ENCODE measurements at regions not wholly inside any gene's neighbourhood (a gene's known extent, or its start where the extent isn't known, plus 50 kb on each side); places are given as distances from the start of the nearest gene placed in this dataset.

DNA sequence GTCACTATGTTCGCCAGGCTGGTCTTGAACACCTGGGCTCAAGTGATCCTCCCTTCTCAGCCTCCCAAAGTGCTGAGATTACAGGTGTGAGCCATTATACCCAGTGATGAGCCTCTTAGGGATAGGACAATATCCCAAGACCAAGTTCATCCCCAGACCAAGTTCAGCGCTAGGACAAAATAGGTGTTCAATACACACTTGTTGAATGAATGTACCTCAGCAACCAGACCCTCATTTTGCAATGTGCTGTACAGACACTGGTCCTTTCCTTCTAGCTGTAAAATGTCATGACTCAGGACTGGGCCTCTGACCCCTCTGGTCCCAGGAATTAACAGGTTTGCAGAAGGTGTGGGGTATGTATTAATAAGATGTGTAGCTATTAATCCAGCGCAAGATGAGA lies 246.0 kb downstream of the TSHZ3 start (continued):
- TF ChIP-seq, protein P1, sequence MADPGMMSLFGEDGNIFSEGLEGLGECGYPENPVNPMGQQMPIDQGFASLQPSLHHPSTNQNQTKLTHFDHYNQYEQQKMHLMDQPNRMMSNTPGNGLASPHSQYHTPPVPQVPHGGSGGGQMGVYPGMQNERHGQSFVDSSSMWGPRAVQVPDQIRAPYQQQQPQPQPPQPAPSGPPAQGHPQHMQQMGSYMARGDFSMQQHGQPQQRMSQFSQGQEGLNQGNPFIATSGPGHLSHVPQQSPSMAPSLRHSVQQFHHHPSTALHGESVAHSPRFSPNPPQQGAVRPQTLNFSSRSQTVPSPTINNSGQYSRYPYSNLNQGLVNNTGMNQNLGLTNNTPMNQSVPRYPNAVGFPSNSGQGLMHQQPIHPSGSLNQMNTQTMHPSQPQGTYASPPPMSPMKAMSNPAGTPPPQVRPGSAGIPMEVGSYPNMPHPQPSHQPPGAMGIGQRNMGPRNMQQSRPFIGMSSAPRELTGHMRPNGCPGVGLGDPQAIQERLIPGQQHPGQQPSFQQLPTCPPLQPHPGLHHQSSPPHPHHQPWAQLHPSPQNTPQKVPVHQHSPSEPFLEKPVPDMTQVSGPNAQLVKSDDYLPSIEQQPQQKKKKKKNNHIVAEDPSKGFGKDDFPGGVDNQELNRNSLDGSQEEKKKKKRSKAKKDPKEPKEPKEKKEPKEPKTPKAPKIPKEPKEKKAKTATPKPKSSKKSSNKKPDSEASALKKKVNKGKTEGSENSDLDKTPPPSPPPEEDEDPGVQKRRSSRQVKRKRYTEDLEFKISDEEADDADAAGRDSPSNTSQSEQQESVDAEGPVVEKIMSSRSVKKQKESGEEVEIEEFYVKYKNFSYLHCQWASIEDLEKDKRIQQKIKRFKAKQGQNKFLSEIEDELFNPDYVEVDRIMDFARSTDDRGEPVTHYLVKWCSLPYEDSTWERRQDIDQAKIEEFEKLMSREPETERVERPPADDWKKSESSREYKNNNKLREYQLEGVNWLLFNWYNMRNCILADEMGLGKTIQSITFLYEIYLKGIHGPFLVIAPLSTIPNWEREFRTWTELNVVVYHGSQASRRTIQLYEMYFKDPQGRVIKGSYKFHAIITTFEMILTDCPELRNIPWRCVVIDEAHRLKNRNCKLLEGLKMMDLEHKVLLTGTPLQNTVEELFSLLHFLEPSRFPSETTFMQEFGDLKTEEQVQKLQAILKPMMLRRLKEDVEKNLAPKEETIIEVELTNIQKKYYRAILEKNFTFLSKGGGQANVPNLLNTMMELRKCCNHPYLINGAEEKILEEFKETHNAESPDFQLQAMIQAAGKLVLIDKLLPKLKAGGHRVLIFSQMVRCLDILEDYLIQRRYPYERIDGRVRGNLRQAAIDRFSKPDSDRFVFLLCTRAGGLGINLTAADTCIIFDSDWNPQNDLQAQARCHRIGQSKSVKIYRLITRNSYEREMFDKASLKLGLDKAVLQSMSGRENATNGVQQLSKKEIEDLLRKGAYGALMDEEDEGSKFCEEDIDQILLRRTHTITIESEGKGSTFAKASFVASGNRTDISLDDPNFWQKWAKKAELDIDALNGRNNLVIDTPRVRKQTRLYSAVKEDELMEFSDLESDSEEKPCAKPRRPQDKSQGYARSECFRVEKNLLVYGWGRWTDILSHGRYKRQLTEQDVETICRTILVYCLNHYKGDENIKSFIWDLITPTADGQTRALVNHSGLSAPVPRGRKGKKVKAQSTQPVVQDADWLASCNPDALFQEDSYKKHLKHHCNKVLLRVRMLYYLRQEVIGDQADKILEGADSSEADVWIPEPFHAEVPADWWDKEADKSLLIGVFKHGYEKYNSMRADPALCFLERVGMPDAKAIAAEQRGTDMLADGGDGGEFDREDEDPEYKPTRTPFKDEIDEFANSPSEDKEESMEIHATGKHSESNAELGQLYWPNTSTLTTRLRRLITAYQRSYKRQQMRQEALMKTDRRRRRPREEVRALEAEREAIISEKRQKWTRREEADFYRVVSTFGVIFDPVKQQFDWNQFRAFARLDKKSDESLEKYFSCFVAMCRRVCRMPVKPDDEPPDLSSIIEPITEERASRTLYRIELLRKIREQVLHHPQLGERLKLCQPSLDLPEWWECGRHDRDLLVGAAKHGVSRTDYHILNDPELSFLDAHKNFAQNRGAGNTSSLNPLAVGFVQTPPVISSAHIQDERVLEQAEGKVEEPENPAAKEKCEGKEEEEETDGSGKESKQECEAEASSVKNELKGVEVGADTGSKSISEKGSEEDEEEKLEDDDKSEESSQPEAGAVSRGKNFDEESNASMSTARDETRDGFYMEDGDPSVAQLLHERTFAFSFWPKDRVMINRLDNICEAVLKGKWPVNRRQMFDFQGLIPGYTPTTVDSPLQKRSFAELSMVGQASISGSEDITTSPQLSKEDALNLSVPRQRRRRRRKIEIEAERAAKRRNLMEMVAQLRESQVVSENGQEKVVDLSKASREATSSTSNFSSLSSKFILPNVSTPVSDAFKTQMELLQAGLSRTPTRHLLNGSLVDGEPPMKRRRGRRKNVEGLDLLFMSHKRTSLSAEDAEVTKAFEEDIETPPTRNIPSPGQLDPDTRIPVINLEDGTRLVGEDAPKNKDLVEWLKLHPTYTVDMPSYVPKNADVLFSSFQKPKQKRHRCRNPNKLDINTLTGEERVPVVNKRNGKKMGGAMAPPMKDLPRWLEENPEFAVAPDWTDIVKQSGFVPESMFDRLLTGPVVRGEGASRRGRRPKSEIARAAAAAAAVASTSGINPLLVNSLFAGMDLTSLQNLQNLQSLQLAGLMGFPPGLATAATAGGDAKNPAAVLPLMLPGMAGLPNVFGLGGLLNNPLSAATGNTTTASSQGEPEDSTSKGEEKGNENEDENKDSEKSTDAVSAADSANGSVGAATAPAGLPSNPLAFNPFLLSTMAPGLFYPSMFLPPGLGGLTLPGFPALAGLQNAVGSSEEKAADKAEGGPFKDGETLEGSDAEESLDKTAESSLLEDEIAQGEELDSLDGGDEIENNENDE (IDR thresholded peaks at IDR 0.05; ENCODE audit: insufficient replicate concordance, low read length): no peak
- TF ChIP-seq SAP30 (IDR thresholded peaks at IDR 0.05; ENCODE audit: insufficient read depth, insufficient replicate concordance, low read length): no peak
- TF ChIP-seq SP2 (IDR thresholded peaks at IDR 0.05; ENCODE audit: low read length): no peak
- TF ChIP-seq SIX5 (IDR thresholded peaks at IDR 0.05; ENCODE audit: low read depth, low read length): no peak
- TF ChIP-seq SIN3A (conservative IDR thresholded peaks at IDR 0.05 in 1 of 2, IDR thresholded peaks at IDR 0.05 in 1 of 2; ENCODE audit: low read depth in 1 of 2, low read length in 2 of 2): no peak
- TF ChIP-seq CHD1 (IDR thresholded peaks at IDR 0.05; ENCODE audit: low read depth, low read length): no peak
